Hindlimb muscle (tissue), 1 donor: ENCODE measurements at regions not wholly inside any gene's neighbourhood (a gene's known extent, or its start where the extent isn't known, plus 50 kb on each side); places are given as distances from the start of the nearest gene placed in this dataset.

Source experiments
- DNase-seq: peaks from one replicate; pipeline ENCODE4 v3.0.0-alpha.2; 2013

GRCh38 chrX:125826774-125827451, 339.2 kb downstream of the DCAF12L2 start:
- DNase-seq = no peak

GRCh38 chrX:125846271-125846670, 319.8 kb downstream of the DCAF12L2 start:
- no peak for DNase-seq

- no peak for DNase-seq
These were observed 315.4 kb downstream of the DCAF12L2 start for GRCh38 chrX:125850693-125851092.

- DNase-seq = no peak
These were observed 282.9 kb downstream of the DCAF12L2 start for GRCh38 chrX:125883169-125883568.

- DNase-seq = no peak
These were observed 271.1 kb downstream of the DCAF12L2 start for GRCh38 chrX:125894947-125895346.

GRCh38 chrX:125895518-125895917, 270.6 kb downstream of the DCAF12L2 start:
- DNase-seq = no peak

GRCh38 chrX:125926295-125926694, 239.8 kb downstream of the DCAF12L2 start:
- DNase-seq = no peak

- no peak for DNase-seq
These were observed 225.1 kb downstream of the DCAF12L2 start for GRCh38 chrX:125940985-125941384.

GRCh38 chrX:125947501-125947900, 218.6 kb downstream of the DCAF12L2 start:
- no peak for DNase-seq

GRCh38 chrX:125952973-125953372, 213.1 kb downstream of the DCAF12L2 start:
- DNase-seq = no peak

GRCh38 chrX:125953814-125954213, 212.3 kb downstream of the DCAF12L2 start:
- no peak for DNase-seq

- no peak for DNase-seq
These were observed 211.9 kb downstream of the DCAF12L2 start for GRCh38 chrX:125954236-125954635.

GRCh38 chrX:125977851-125978250, 188.2 kb downstream of the DCAF12L2 start:
- DNase-seq = no peak

GRCh38 chrX:125998432-125998831, 167.7 kb downstream of the DCAF12L2 start:
- no peak for DNase-seq

GRCh38 chrX:126027229-126027628, 138.9 kb downstream of the DCAF12L2 start:
- DNase-seq = no peak

GRCh38 chrX:126030021-126030420, 136.1 kb downstream of the DCAF12L2 start:
- no peak for DNase-seq

- no peak for DNase-seq
These were observed 102.1 kb downstream of the DCAF12L2 start for GRCh38 chrX:126063984-126064383.

GRCh38 chrX:126064901-126065541, 101.1 kb downstream of the DCAF12L2 start:
- DNase-seq = no peak

- no peak for DNase-seq
These were observed 100.0 kb downstream of the DCAF12L2 start for GRCh38 chrX:126065901-126066660.
